Nephron (organoid): ENCODE measurements at regions not wholly inside any gene's neighbourhood (a gene's known extent, or its start where the extent isn't known, plus 50 kb on each side); places are given as distances from the start of the nearest gene placed in this dataset.
A peak's percentile ranks its signal among the peaks of the same experiment; 100 is the strongest.
"Not testable (repeated sequence)": the region's sequence is repeated elsewhere in the genome, so short reads cannot be mapped to it uniquely, and the experiment has no call there.

Source experiments
- H3K27ac Mint-ChIP-seq, 3 experiments: 2 replicates each; pipeline ENCODE4 v1.8.0; 2020; ENCODE audit warnings: mixed read lengths in 3 of 3, mild to moderate bottlenecking in 2 of 3, moderate library complexity in 1 of 3
- H3K27me3 Mint-ChIP-seq: 2 replicates; pipeline ENCODE4 v1.8.0; 2021; ENCODE audit warnings: low read depth, mild to moderate bottlenecking, moderate library complexity, mixed read lengths
- H3K36me3 Mint-ChIP-seq: 2 replicates; pipeline ENCODE4 v1.8.0; 2020; ENCODE audit warnings: low read depth, mixed read lengths
- H3K4me1 Mint-ChIP-seq: 2 replicates; pipeline ENCODE4 v1.8.0; 2020; ENCODE audit warnings: mixed read lengths
- H3K4me3 Mint-ChIP-seq, 3 experiments: 2 replicates each; pipeline ENCODE4 v1.8.0; 2020; ENCODE audit warnings: mild to moderate bottlenecking in 3 of 3, mixed read lengths in 3 of 3, moderate library complexity in 2 of 3
- H3K9me3 Mint-ChIP-seq: 2 replicates; pipeline ENCODE4 v1.8.0; 2020; ENCODE audit warnings: mixed read lengths
- TF ChIP-seq, protein P1 (sequence below), 3 experiments: fragments of 200-600 bp; sonication (generic); IDR thresholded peaks; one replicate each; pipeline ENCODE4 v1.5.0; 2021; ENCODE audit warnings: antibody characterized with exemption in 3 of 3; ENCODE audit not compliant: unreplicated experiment in 3 of 3

- TF ChIP-seq, protein P1, sequence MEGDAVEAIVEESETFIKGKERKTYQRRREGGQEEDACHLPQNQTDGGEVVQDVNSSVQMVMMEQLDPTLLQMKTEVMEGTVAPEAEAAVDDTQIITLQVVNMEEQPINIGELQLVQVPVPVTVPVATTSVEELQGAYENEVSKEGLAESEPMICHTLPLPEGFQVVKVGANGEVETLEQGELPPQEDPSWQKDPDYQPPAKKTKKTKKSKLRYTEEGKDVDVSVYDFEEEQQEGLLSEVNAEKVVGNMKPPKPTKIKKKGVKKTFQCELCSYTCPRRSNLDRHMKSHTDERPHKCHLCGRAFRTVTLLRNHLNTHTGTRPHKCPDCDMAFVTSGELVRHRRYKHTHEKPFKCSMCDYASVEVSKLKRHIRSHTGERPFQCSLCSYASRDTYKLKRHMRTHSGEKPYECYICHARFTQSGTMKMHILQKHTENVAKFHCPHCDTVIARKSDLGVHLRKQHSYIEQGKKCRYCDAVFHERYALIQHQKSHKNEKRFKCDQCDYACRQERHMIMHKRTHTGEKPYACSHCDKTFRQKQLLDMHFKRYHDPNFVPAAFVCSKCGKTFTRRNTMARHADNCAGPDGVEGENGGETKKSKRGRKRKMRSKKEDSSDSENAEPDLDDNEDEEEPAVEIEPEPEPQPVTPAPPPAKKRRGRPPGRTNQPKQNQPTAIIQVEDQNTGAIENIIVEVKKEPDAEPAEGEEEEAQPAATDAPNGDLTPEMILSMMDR (IDR thresholded peaks at IDR 0.05; ENCODE audit: unreplicated experiment in 3 of 3), result no peak
- peaks cover under 1% of the 10 kb centered on the region for H3K9me3 Mint-ChIP-seq
Observed at GRCh38 chr1:238439511-238439910, 548.8 kb upstream of the ZP4 start.

GRCh38 chr1:238438311-238439270, 547.9 kb upstream of the ZP4 start:
- H3K27ac Mint-ChIP-seq, result peak overlapping the region; percentile 24 to 65 (median 33)
- H3K36me3 Mint-ChIP-seq, result no peaks in the 10 kb centered on the region
- TF ChIP-seq, protein P1 (IDR thresholded peaks at IDR 0.05; ENCODE audit: unreplicated experiment in 3 of 3), result no peak
- peaks cover 2% of the 10 kb centered on the region for H3K9me3 Mint-ChIP-seq
- no peaks in the 10 kb centered on the region for H3K4me1 Mint-ChIP-seq
- H3K27me3 Mint-ChIP-seq, result no peaks in the 10 kb centered on the region
- H3K4me3 Mint-ChIP-seq, result no peak overlapping the region

More at GRCh38 chr1:238439511-238439910, 548.8 kb upstream of the ZP4 start:
- no peaks in the 10 kb centered on the region for H3K4me1 Mint-ChIP-seq
- H3K4me3 Mint-ChIP-seq, result no peak overlapping the region
- no peaks in the 10 kb centered on the region for H3K36me3 Mint-ChIP-seq
- H3K27me3 Mint-ChIP-seq, result no peaks in the 10 kb centered on the region
- peak overlapping the region; percentile 24 to 63 (median 33) for H3K27ac Mint-ChIP-seq

- H3K36me3 Mint-ChIP-seq, H3K27me3 Mint-ChIP-seq, H3K27ac Mint-ChIP-seq, H3K4me3 Mint-ChIP-seq, H3K4me1 Mint-ChIP-seq: not testable (repeated sequence)
- H3K9me3 Mint-ChIP-seq, result peaks cover 21% of the 10 kb centered on the region
Observed at GRCh38 chr1:238429703-238430102, 539.0 kb upstream of the ZP4 start.

- TF ChIP-seq, protein P1 (IDR thresholded peaks at IDR 0.05; ENCODE audit: unreplicated experiment in 3 of 3), result no peak
- H3K4me3 Mint-ChIP-seq, result no peak overlapping the region
- peaks cover 3% of the 10 kb centered on the region for H3K27me3 Mint-ChIP-seq
- H3K4me1 Mint-ChIP-seq, result no peaks in the 10 kb centered on the region
- no peak overlapping the region for H3K27ac Mint-ChIP-seq
- H3K9me3 Mint-ChIP-seq, result no peaks in the 10 kb centered on the region
- no peaks in the 10 kb centered on the region for H3K36me3 Mint-ChIP-seq
Observed at GRCh38 chr1:238419209-238419608, 528.5 kb upstream of the ZP4 start.

DNA sequence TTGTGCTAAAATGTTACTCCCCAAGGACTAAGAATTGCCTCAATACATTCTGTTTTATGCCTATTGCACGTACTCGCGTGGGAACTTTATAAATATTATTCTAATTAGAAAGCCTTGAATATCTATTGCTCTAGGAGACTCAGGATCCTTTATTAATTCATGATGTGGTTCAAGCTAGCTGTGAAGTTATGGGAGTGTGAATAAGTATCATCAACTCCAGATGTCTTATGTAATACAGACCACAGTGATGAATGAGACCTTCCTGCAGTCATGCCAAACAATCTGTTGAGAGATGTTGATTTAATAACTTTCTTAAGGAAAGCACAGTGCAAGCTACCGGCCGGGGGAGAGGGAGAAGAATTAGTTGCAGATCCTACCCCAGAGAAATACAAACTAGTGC, 519.2 kb upstream of the ZP4 start:
- Mint-ChIP-seq H3K4me3 (no peak overlapping the region), H3K27me3 (peaks cover 3% of the 10 kb centered on the region), H3K9me3 (no peaks in the 10 kb centered on the region)

DNA sequence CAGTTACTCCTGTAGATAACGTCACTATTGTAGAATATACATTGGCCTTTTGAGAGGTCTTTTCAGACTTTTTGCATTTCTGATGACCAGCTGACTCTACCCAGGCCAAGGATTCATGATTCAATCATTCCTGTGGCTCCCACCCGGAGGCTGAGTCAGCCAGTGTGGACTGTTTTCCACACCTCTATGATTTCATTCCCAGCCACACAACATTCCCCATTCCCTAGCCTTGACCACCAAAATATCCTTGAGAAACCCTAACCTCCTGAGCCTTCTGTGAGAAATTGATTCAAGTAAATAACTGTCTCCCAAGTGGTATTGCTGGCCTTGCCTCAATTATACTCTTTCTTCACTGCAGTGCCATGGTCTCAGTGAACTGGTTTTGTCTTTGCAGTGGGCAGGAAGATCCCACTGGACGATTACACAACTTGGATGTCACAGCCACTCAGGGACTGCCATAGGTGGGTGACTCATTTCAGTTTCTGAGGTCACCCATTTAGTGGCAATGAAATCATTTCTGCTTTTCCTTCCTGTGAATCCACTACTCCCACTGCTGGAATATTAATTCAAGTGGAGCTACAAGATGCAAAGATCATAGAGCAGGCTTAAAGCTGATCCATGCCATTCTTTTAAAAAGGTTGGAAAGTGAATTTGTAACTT, 518.6 kb upstream of the ZP4 start:
- peaks cover 3% of the 10 kb centered on the region for H3K36me3 Mint-ChIP-seq
- peaks cover 2% of the 10 kb centered on the region for H3K27me3 Mint-ChIP-seq
- H3K27ac Mint-ChIP-seq, result peak overlapping the region; percentile 23 to 87 (median 50)
- TF ChIP-seq, protein P1 (IDR thresholded peaks at IDR 0.05; ENCODE audit: unreplicated experiment in 3 of 3), result no peak
- H3K4me1 Mint-ChIP-seq, result peaks cover 16% of the 10 kb centered on the region
- no peaks in the 10 kb centered on the region for H3K9me3 Mint-ChIP-seq
- H3K4me3 Mint-ChIP-seq, result no peak overlapping the region

More for the DNA sequence above, 519.2 kb upstream of the ZP4 start:
- Mint-ChIP-seq H3K4me1 (peaks cover 10% of the 10 kb centered on the region), H3K36me3 (peaks cover 3% of the 10 kb centered on the region), H3K27ac (peak overlapping the region in 2 of 3 experiments; percentile 23 to 29)
- TF ChIP-seq, protein P1 (IDR thresholded peaks at IDR 0.05; ENCODE audit: unreplicated experiment in 3 of 3), result no peak
